ENCODE measurements at regions not wholly inside any gene's neighbourhood (a gene's known extent, or its start where the extent isn't known, plus 50 kb on each side); places are given as distances from the start of the nearest gene placed in this dataset.

- TF ChIP-seq, protein P1, sequence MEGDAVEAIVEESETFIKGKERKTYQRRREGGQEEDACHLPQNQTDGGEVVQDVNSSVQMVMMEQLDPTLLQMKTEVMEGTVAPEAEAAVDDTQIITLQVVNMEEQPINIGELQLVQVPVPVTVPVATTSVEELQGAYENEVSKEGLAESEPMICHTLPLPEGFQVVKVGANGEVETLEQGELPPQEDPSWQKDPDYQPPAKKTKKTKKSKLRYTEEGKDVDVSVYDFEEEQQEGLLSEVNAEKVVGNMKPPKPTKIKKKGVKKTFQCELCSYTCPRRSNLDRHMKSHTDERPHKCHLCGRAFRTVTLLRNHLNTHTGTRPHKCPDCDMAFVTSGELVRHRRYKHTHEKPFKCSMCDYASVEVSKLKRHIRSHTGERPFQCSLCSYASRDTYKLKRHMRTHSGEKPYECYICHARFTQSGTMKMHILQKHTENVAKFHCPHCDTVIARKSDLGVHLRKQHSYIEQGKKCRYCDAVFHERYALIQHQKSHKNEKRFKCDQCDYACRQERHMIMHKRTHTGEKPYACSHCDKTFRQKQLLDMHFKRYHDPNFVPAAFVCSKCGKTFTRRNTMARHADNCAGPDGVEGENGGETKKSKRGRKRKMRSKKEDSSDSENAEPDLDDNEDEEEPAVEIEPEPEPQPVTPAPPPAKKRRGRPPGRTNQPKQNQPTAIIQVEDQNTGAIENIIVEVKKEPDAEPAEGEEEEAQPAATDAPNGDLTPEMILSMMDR (optimal IDR thresholded peaks at IDR 0.05 in 1 of 3, IDR thresholded peaks at IDR 0.05 in 1 of 3, conservative IDR thresholded peaks at IDR 0.05 in 1 of 3; ENCODE audit: extremely low read depth in 1 of 3, insufficient read depth in 2 of 3, low read length in 3 of 3): no peak
- TF ChIP-seq EZH2 (IDR thresholded peaks at IDR 0.05; ENCODE audit: low read length): no peak
These were observed 151.3 kb upstream of the HMHB1 start for GRCh38 chr5:143660625-143661024.
